Adrenal gland (tissue), 9 donors: ENCODE measurements at regions not wholly inside any gene's neighbourhood (a gene's known extent, or its start where the extent isn't known, plus 50 kb on each side); places are given as distances from the start of the nearest gene placed in this dataset.

Experiments used
- DNase-seq, 7 donors: peaks; one replicate each; pipeline ENCODE4 v3.0.0-alpha.2; 2019 to 2020
- H3K27ac ChIP-seq, 5 donors: fragments of 200-600 bp; sonication (generic) in 4 of 5; 1 replicate in 3 of 5; 2 replicates in 2 of 5; pipeline versions ENCODE4 v1.5.1 to v1.8.0; 2016 to 2020; ENCODE audit warnings: mild to moderate bottlenecking in 1 of 5
- H3K27me3 ChIP-seq: fragments of 200-600 bp; 2 replicates; pipeline ENCODE4 v1.8.0; 2021
- H3K36me3 ChIP-seq, 2 donors: fragments of 200-600 bp; replicated peaks in 1 of 2; 1 replicate in 1 of 2; 2 replicates in 1 of 2; pipeline versions ENCODE4 v1.5.1 to v1.8.0; 2018 to 2022
- H3K4me1 ChIP-seq, 2 donors: fragments of 200-600 bp; replicated peaks in 1 of 2; 1 replicate in 1 of 2; 2 replicates in 1 of 2; pipeline versions ENCODE4 v1.5.1 to v1.8.0; 2018 to 2021
- H3K4me3 ChIP-seq, 4 donors: fragments of 200-600 bp; sonication (generic) in 3 of 4; one replicate each; pipeline ENCODE4 v1.5.1; 2016 to 2018
- H3K9me3 ChIP-seq, 3 donors: fragments of 200-600 bp; sonication (generic) in 1 of 3; replicated peaks in 1 of 3; 1 replicate in 2 of 3; 2 replicates in 1 of 3; pipeline versions ENCODE4 v1.5.1 to v1.8.0; 2016 to 2021
- CTCF ChIP-seq, 6 experiments: fragments of 450-650 bp in 4 of 6; fragments of 200-600 bp in 2 of 6; sonication (generic) in 1 of 6; IDR thresholded peaks; 1 replicate in 5 of 6; 2 replicates in 1 of 6; pipeline versions ENCODE4 v1.5.1 to v1.8.0; 2016 to 2021; ENCODE audit warnings: antibody characterized with exemption in 6 of 6, mild to moderate bottlenecking in 2 of 6, moderate library complexity in 1 of 6
- POLR2A ChIP-seq, 2 donors: fragments of 450-650 bp; IDR thresholded peaks; one replicate each; pipeline ENCODE4 v1.6.1; 2017; ENCODE audit warnings: antibody characterized with exemption in 2 of 2, mild to moderate bottlenecking in 2 of 2, moderate library complexity in 1 of 2
- WGBS, 4 donors: extraction: QIAGEN DNeasy Blood & Tissue Kit in 2 of 4; methylation state at CpG; one replicate each; pipeline versions ENCODE4 v1.1.5 to v1.1.7; 2013 to 2017; 5-methylcytosine and 5-hydroxymethylcytosine counted together
- intact Hi-C, 2 donors: fragments of 100-400 bp; cut with DNase I; formaldehyde crosslinking; loops; one replicate each; pipeline versions ENCODE4 v1.14.1 to v1.15.0; 2022 to 2023
- donor health status: healthy with polysubstance abuse.
- donor health status: Bipolar disorder and iron deficiency.
- donor health status: DM: yes; HTN: yes; CAD: no.
- donor health status: DM: no; HTN: no; CAD: no.
- donor health status: DM: no; HTN: no; CAD: no.

- H3K9me3 ChIP-seq, result no peaks in the 10 kb centered on the region
- 53 to 70% (median 60%) methylated on average over 1 of the region's 1 CpG for WGBS, 4 donors
- intact Hi-C loops, result no loop called here
- no peak overlapping the region for H3K4me3 ChIP-seq
- H3K36me3 ChIP-seq, result no peaks in the 10 kb centered on the region
- H3K27me3 ChIP-seq, result no peaks in the 10 kb centered on the region
- TF ChIP-seq POLR2A (IDR thresholded peaks at IDR 0.05) (no peak), CTCF (IDR thresholded peaks at IDR 0.05) (no peak)
- DNase-seq, result no peak
- no peaks in the 10 kb centered on the region for H3K4me1 ChIP-seq
- no peak overlapping the region for H3K27ac ChIP-seq
Measured at GRCh38 chr10:3980660-3981059, 195.7 kb upstream of the KLF6 start.

- H3K27ac ChIP-seq, result no peak overlapping the region
- no peaks in the 10 kb centered on the region for H3K36me3 ChIP-seq
- H3K9me3 ChIP-seq, result no peaks in the 10 kb centered on the region
- 57 to 60% (median 58%) methylated on average over 4 of the region's 4 CpGs for WGBS, 4 donors
- no peak overlapping the region for H3K4me3 ChIP-seq
- DNase-seq, result no peak
- intact Hi-C loops, result no loop called here
- no peaks in the 10 kb centered on the region for H3K27me3 ChIP-seq
- TF ChIP-seq POLR2A (IDR thresholded peaks at IDR 0.05) (no peak), CTCF (IDR thresholded peaks at IDR 0.05) (no peak)
- H3K4me1 ChIP-seq, result no peaks in the 10 kb centered on the region
Measured at GRCh38 chr10:3980144-3980543, 195.1 kb upstream of the KLF6 start.

- Histone ChIP-seq H3K27ac (no peak overlapping the region), H3K27me3 (no peaks in the 10 kb centered on the region), H3K36me3 (no peaks in the 10 kb centered on the region), H3K4me3 (no peak overlapping the region), H3K9me3 (no peaks in the 10 kb centered on the region), H3K4me1 (no peaks in the 10 kb centered on the region)
- WGBS, 4 donors, result 70 to 78% (median 74%) methylated on average over 4 of the region's 4 CpGs
- intact Hi-C loops, result no loop called here
- no peak for DNase-seq
- TF ChIP-seq POLR2A (IDR thresholded peaks at IDR 0.05), result no peak
- no peak for TF ChIP-seq CTCF (IDR thresholded peaks at IDR 0.05)
Measured at GRCh38 chr10:3978761-3979160, 193.8 kb upstream of the KLF6 start.

- Histone ChIP-seq H3K9me3 (no peaks in the 10 kb centered on the region), H3K36me3 (no peaks in the 10 kb centered on the region), H3K4me1 (no peaks in the 10 kb centered on the region), H3K27ac (no peak overlapping the region), H3K4me3 (no peak overlapping the region), H3K27me3 (no peaks in the 10 kb centered on the region)
- intact Hi-C loops, result no loop called here
- no peak for DNase-seq
- TF ChIP-seq POLR2A (IDR thresholded peaks at IDR 0.05) (no peak), CTCF (IDR thresholded peaks at IDR 0.05) (no peak)
- 91 to 96% (median 94%) methylated on average over 1 of the region's 1 CpG for WGBS, 4 donors
Measured at GRCh38 chr10:3978174-3978573, 193.2 kb upstream of the KLF6 start.
